HG02970 (cell line): ENCODE measurements at regions not wholly inside any gene's neighbourhood (a gene's known extent, or its start where the extent isn't known, plus 50 kb on each side); places are given as distances from the start of the nearest gene placed in this dataset.

Experiments used
- ATAC-seq: cut with Tn5 transposase; IDR thresholded peaks from one replicate; pipeline ENCODE4 v1.9.1; 2021; ENCODE audit warnings: mild to moderate bottlenecking, moderate library complexity, moderate number of reproducible peaks; ENCODE audit not compliant: unreplicated experiment, low FRiP score

DNA sequence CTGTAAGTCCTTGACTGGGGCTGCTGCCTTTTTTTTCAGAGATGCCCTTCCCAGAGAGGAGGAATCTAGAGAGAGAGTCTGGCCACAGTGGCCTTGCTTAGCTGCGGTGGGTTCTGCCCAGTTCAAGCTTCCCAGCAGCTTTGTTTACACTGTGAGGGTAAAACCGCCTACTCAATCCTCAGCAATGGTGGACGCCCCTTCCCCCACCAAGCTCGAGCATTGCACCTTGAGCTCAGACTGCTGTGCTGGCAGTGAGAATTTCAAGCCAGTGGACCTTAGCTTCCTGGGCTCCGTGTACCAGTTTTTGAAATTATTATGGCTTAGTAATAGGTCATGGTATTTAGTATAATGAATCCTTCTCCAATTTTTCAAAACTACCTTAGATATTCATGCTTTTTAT, 395.4 kb downstream of the NPIPA7 start:
- ATAC-seq, result no peak

DNA sequence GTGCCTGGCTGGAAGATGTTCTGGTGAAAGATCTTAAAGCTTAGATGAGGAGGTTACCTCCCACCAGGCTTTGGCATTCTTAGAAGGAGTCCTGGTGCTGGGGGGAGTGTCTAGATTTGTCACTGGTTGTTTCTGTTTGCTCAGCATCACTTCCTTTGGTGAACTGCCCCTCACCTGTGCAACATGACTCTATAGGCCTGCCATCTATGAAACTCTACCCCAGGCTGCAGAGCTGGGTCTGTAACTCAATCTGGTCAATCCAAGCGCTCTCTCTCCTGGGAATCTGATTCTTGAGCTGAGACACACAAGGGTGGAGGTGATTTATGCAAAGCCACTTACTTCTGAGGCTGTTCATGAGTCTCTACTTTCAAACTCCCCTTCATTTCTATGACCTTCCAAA, 399.4 kb downstream of the NPIPA7 start:
- no peak for ATAC-seq

DNA sequence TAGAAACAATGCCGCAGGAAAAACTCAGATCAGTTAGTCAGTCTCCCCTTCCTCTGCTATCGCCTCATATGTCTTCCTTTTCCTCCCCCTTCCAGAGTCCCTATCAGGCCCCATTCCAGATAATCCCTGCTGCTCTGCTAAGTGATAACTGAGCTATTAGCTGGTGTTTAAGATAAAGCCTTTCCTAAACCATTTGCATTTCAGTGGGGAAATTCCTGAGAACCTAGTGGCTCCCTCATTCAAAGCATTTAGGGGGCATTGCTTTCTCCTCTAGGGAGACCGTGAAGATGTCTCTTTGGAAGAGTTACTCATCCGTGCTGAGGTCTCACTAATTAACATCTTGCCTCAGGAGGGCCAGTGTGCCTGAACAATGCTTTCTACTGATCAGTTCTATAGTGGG, 401.6 kb downstream of the NPIPA7 start:
- no peak for ATAC-seq

DNA sequence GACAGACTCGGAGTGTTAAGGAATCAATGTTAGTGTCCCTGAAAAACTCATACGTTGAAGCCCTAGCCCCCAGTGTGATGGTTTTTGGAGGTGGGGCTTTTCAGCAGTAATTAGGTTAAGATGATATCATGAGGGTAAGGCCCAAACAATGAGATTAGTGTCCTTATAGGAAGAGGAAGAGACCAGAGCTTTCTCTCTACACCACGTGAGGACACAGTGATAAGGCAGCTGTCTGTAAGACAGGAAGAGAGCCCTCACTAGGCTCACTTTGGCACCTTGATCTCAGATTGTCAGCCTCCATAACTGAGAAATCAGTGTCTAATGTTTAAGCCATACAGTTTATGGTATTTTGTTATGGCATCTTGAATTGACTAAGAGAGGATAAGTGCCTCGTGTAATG, 403.2 kb downstream of the NPIPA7 start:
- ATAC-seq, result no peak

DNA sequence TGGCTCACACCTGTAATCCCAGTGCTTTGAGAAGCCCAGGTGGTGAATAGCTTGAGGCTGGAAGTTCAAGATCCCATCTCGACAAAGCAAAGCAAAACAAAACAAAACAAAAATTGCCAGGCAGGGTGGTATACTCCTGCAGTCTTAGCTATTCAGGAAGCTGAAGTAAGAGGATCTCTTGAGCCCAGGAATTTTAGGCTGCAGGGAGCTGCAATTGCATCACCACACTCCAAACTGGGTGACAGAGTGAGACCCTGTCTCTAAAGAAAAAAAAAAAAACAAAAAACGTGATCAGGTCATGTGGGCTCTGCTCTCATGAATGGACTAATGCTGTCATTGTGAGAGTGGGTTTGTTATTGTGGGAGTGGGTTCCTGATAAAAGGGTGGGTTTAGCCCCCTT, 409.1 kb downstream of the NPIPA7 start:
- ATAC-seq, result no peak

DNA sequence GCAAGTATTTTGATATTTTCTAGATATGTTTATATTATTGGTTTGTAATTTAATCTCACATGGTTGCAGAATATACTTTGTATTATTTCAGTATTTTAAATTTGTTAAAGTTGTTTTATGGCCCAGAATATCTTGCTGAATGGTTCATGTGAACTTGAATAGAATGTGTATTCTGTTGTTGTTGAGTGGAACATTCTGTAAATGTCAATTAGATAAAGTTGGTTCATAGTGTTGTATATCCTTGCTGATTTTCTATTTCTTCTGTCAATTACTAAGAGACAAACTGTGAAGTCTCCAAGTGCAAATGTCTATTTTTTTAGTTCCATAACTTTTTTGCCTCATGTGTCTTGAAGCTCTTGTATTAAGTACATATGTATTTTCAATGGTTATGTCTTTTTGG, 411.7 kb downstream of the NPIPA7 start:
- ATAC-seq, result no peak

DNA sequence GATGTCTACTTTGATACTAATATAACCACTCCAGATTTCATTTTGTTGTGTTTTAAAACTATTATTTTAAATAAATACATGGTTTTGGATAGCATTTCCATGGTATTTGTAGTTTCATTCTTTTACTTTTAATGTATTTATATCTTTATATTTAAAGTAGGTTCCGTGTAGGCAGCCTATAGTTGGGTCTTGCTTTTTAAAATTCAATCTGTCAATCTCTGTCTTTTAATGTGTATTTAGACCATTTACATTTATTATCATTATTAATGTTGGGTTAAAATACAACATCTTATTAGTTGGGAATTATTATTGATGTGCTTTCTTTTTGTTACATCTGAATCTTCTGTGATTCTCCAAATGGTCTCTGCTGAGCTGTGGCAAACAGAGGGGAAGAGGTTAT, 412.1 kb downstream of the NPIPA7 start:
- ATAC-seq, result no peak

DNA sequence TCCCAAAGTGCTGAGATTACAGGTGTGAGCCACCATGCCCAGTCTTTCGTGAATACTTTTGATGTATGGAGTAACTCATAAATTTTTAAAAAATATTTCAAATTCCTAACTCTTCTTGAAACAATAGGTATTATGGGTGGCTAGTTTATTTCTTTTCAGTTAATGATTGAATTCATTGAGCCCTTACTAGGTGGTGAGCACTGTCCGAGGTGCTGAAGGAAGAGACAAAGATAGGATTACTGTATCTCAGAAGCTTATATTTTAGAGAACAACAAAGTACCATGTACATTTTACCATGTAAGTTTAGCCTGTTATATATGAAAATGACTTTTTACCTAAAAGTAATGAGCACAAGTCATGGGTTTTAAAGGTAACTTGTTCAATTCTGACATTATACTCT, 418.3 kb downstream of the NPIPA7 start:
- no peak for ATAC-seq

DNA sequence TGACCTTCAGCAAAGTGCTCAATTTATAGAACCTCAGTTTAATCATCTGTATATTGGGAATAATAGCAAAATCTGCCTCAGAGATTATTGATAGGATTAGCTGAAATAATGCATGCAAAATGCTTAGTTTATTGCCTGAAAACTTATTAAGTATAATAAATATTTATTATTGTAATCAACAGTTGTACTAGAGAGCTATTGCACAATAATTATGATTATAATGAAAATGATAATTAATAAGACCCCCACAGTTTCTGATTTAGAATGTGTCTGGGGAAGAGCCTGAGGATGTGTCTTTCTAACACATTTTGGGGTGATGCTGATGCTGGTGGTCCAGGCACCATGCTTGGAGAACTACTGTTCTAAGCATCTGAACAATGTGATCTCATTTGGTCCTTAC, 419.6 kb downstream of the NPIPA7 start:
- no peak for ATAC-seq

DNA sequence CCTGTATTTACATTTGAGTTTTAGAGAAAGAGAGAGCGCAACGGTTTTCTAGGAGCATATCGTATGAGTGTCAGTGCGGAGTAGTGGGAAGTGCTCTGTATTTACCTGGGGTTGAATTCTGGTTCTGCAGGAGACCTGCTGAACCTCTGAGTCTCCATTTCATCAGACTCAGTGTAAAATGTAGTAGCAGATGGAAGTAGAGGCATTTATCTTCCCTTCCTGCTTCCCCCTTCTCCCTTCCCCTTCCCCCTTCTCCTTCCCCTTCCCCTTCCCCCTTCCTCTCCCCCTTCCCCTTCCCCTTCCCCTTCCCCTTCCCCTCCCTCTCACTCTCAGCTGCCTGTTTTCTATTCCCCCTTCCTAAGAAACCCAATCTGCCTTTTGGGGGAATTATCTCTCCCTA, 426.9 kb downstream of the NPIPA7 start:
- ATAC-seq, result no peak

DNA sequence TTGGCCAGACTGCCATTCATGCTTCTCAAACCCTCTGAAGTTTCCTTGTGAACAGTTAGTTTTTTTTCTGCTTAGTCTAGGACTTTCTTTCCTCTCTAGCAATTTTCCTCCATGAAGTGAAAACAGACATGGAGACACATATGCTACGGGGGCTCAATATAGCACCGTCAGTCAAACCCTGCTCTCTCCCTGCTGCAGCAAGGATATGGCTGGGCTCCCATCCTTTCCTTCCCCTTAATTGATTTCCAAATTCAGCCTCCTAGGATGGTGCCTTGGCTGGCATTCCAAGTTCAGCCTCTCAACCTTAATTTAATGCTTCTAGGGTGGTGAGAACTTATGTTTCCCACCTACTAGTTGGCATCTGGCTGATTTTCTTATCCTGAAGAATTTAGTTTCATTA, 436.7 kb downstream of the NPIPA7 start:
- no peak for ATAC-seq

DNA sequence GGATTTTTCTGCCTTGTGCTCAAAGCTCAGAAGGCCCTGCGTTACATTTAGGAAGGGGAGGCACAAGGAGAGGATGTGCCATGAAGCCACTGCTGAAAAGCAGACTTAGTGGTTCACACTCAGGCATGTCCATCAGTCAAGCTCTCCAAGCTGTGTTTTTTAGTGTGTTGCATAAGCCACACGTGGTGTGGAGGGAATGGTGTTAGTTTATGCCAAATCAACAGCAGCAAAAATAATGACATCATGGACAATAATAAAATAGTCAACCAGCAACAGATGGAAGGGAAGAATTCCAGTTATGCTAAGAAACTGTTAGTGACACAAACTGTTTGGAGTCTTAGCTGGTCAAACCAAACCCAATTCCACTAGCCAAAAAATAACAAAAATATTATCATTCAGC, 438.3 kb downstream of the NPIPA7 start:
- no peak for ATAC-seq

DNA sequence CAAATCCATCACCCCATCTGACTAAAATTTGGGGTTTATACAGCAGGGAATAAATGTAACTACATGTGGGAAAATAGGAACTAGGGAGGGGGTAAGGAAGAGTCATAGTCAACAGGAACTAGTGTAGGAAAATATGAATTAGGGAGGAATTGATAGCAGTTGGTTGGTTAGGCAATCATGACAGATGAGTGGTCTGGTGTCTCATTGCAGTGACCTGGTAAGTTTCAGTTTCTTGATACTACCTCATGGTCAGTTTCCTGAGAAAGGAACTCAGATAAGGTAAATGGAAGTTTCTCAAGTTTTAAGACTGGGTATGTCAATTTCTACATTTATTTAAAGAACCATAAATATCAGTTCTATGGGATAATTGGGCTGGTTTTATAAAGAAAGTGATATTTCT, 442.3 kb downstream of the NPIPA7 start:
- ATAC-seq, result no peak

DNA sequence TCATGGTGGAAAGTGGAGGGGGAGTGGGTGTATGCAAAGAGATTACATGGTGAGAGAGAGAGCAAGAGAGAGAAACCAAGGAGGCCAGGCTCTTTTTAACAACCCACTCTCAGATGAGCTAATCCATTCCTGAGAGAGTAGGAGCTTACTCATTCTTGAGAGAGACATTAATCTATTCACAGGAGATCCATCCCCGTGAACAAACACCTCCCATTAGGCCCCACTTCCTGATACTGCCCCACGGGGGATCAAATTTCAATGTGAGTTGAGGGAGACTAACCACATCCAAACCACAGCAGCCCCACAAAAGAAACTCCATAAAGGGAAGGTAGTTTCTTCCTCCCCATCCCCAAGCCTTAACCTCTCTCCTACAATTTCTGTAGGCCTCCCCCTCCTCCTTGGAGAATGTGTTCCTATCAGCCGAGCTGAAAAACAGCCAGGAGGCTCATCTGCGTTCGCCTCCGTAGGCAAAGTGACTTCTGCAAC, 450.0 kb downstream of the NPIPA7 start:
- ATAC-seq, result no peak

DNA sequence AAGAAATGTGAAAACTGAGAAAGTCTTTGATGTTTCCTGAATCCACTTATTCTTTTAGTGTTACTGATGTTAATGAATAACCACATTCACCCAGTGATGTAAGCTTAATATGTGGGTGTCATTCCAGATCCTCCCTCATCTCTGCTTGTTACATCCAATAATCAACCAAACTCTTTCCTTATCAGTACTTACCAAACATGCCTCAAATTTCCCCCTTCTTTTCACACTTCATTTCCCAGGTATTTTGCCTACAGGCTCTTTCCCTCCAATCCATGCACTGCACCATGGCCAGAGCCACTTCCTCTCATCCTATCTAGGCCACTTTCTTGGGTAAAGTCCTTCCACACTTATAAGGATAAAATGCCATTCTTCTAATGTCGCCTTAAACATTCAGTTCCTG, 451.5 kb downstream of the NPIPA7 start:
- no peak for ATAC-seq

DNA sequence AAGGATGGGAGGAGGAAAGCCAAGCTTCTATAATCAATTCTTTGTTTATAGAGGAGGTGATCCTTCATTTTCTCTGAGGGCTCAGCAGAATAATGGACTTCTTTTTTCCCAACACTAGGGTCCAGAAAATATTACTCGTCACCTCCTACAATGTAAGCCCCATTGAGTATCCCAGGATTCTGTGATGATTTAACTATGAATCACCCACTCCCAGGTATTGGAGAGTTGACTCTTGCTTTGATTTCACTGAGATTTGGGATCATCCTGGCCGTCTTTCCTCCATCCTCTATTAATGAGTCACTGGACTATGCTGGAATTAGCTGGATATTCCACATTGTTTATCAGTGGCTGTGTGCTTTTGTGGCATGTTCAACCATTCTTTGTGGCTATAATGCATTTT, 452.0 kb downstream of the NPIPA7 start:
- no peak for ATAC-seq

DNA sequence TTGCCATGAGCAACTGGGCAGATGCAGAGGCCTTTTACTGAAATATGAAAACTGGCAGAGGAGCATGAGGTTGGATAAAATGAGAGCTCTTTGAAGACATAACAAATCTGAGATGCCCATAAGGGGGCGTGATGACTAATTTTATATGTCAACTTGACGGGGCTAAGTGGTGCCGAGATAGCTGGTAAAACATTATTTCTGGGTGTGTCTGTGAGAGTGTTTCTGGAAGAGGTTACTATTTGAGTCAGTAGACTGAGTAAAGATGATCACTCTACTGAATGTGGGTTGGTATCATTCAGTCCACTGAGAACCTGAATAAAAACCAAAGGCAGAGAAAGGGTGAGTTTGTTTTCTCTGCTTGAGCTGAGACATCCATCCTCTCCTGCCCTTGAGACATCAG, 454.2 kb downstream of the NPIPA7 start:
- ATAC-seq, result no peak

DNA sequence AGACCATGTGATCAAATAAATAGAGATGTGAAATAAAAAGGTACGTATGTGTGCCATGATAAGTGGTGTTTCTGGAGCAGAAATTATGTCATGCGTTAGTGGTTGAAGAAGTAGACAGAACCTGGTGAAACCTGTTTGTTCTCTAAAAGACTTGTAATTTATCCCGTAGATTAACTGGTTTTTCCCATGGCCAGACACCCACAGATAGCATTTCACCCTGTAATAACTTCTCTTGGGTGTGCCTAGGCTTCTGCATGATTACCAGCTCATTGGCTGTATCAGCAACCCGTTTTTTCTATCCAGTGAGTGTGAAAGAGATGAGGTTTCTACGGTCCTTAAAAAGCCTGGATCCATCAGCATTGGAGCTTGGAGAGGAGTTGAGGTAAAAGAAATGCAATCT, 471.3 kb downstream of the NPIPA7 start:
- no peak for ATAC-seq

DNA sequence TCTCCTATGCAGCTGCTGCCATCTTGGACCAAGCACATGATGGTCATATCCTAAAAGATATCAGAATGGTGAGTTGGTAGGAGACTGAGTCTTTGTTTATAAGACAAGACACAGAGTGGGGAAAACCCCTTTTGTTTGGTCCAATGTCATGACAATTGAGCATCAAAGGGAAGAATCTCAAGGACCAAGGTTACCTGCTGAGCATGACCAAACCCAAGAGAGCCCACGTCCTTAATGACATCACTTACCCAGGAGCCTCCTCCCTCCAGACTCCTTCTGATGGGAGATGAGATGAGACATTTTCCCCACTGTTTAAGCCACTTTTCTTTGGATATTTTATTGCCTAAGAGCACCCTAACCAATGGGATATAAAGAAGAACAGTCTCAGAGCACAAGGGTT, 478.1 kb downstream of the NPIPA7 start:
- no peak for ATAC-seq

DNA sequence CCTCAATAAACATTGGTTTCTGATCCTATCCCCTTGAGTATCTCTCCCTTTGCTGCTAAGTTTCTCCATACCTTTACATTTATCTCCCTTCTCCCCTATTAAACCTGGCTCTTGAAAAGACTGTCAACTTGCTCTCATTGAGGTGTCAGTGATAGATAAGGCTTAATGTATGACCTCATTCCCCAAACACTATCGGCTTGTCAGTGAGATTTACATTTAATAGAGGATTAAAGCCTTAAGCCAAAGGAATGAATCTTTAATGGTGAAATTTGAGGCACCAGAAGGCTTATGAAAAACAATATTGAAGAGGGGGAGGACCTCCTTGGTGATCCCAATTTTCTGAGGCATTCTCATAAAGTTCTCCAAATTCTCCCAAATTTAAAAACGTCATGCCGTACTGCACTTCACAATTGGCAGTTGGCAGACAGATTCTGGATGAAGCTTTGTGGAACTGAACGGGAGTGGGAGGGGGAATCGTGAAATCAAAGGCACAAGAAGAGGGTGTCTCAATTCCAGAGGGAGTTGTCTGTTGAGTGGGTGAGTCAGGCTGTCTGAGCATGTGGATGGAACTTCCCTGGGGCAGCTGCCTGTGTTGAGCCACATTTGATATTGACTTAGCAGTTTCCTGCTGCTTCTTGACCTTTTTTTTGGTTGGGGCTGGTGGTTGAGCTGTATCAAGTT, 478.8 kb downstream of the NPIPA7 start:
- ATAC-seq, result no peak

DNA sequence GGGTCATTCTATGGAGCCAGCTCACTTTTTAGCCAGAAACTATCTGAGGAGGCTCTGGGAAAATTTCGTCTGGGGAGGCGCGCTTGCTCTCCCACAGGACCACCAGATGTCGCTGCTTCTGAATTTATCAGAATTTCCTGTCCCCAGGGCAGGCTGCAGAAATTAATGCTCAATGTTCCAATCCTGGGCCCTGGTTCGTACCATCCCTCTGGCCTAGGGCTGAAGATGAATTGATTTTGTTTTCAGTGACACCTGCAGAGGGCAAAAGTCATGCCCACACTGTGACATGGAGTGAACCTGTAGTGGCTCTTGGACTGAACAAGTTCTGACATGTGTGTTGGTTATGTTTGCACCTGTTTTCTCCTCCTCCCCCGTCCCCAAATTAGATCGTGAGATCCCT, 482.6 kb downstream of the NPIPA7 start:
- ATAC-seq, result no peak

DNA sequence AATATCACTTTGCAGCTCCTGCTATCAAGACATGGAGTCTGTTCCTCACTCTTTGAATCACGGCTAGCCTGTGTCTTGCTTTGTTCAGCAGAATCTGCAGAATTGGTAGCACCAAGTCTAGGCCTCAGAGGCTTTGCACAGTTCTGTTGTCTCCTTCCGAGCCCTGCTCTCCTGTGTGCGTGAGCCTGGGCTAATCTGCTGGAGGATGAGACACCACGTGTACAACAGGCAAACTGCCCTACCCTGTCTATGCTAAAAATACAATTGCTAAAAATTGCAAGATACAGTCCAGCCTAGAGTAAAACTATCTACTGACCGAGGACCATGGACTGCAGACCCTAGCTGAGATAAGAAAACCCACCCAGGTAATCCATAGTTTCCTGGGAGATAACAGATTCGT, 484.7 kb downstream of the NPIPA7 start:
- ATAC-seq, result no peak

DNA sequence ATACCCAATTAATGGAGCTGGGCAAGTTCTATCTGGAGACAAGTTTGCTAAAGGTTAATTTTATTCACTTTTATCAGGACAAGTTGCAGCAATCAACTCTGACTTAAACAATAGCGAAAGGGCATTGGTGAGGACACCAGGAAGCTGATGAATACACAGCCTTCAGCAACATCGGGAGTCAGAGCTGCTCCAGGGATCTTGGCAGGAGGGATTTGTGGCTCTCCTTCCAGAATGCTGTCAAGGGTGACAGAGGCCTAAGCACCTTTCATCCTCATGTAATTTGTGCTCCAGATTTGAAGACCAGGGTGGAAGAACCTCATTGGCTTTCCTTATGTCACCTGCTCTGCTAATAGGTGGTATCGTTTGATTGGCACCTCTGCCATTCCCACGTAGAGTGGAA, 485.6 kb downstream of the NPIPA7 start:
- ATAC-seq, result no peak
